Gastrocnemius medialis (tissue), 4 donors: ENCODE measurements at regions not wholly inside any gene's neighbourhood (a gene's known extent, or its start where the extent isn't known, plus 50 kb on each side); places are given as distances from the start of the nearest gene placed in this dataset.

ENCODE experiments used
- CTCF ChIP-seq, 5 experiments: fragments of 450-650 bp in 3 of 5; fragments of 200-600 bp in 2 of 5; sonication (generic) in 2 of 5; IDR thresholded peaks in 4 of 5; conservative IDR thresholded peaks in 1 of 5; 1 replicate in 4 of 5; 2 replicates in 1 of 5; pipeline ENCODE4 v1.5.1; 2016 to 2019; ENCODE audit warnings: antibody characterized with exemption in 5 of 5, mild to moderate bottlenecking in 3 of 5, moderate library complexity in 3 of 5
- POLR2A ChIP-seq, 2 donors: fragments of 450-650 bp; IDR thresholded peaks; one replicate each; pipeline ENCODE4 v1.6.1; 2017; ENCODE audit warnings: antibody characterized with exemption in 2 of 2, mild to moderate bottlenecking in 2 of 2, moderate library complexity in 2 of 2

GRCh38 chr20:6502219-6502618 is 265.3 kb upstream of the BMP2 start:
- TF ChIP-seq CTCF (IDR thresholded peaks at IDR 0.05 in 4 of 5, conservative IDR thresholded peaks at IDR 0.05 in 1 of 5) (no peak), POLR2A (IDR thresholded peaks at IDR 0.05) (no peak)
